Hepatocyte (in vitro differentiated cells): ENCODE measurements at regions not wholly inside any gene's neighbourhood (a gene's known extent, or its start where the extent isn't known, plus 50 kb on each side); places are given as distances from the start of the nearest gene placed in this dataset.
"Not testable (repeated sequence)": the region's sequence is repeated elsewhere in the genome, so short reads cannot be mapped to it uniquely, and the experiment has no call there.

Experiments
- CTCF ChIP-seq: fragments of 200-600 bp; sonication (generic); IDR thresholded peaks from 2 replicates; pipeline ENCODE4 v1.5.1; 2016; ENCODE audit warnings: antibody characterized with exemption, mild to moderate bottlenecking; ENCODE audit not compliant: poor library complexity
- EZH2 ChIP-seq: fragments of 200-600 bp; sonication (generic); IDR thresholded peaks from 2 replicates; pipeline ENCODE4 v1.6.1; 2016; ENCODE audit warnings: antibody characterized with exemption, mild to moderate bottlenecking, borderline replicate concordance
- EZH2phosphoT487 ChIP-seq: fragments of 200-600 bp; sonication (generic); IDR thresholded peaks from one replicate; pipeline ENCODE4 v1.6.1; 2018; ENCODE audit warnings: antibody characterized with exemption, mild to moderate bottlenecking, low read depth, moderate library complexity; ENCODE audit not compliant: unreplicated experiment, severe bottlenecking

DNA sequence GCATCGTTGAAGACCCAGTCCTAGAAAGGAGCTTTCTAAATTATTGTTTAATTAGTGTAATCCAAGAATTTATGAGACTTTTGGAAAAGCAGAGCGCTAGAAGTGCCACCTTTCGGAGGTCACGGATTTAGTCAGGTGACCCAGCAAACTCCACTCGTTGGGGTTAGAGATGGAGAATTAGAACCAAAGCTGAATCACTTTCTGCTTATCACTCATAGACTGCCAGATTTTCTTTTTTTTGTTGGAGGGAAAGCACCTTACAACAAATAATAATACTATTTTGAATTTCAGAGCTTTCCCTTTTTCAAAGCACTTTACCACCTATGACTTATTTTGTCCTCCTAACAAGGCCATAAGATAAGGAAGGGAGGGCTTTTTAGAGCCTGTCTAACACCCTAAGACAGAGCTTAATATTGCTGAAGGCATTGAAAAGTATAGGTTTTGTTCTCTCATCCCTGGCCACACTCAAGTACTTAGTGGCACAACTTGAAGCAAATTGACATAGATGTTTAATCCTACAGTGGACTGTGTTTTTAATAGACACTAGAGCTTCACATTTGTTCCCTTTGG, 223.2 kb upstream of the PLGLB2 start:
- not testable (repeated sequence) for TF ChIP-seq CTCF, EZH2, EZH2phosphoT487
